Erythroblast (primary cell): ENCODE measurements at regions not wholly inside any gene's neighbourhood (a gene's known extent, or its start where the extent isn't known, plus 50 kb on each side); places are given as distances from the start of the nearest gene placed in this dataset.

Experiments used
- GATA1 ChIP-seq: IDR thresholded peaks from 2 replicates; pipeline ENCODE4 v1.6.1; 2011; ENCODE audit warnings: low read depth, mild to moderate bottlenecking, control low read depth, low read length, moderate library complexity
- POLR2A ChIP-seq: IDR thresholded peaks from 2 replicates; pipeline ENCODE4 v1.6.1; 2011; ENCODE audit warnings: mild to moderate bottlenecking, low read length

- no peak for TF ChIP-seq POLR2A
- TF ChIP-seq GATA1 = no peak
Measured at GRCh38 chr14:95616745-95617144, 69.5 kb upstream of the TCL1B start.
